HG02678 (cell line): ENCODE measurements at regions not wholly inside any gene's neighbourhood (a gene's known extent, or its start where the extent isn't known, plus 50 kb on each side); places are given as distances from the start of the nearest gene placed in this dataset.
"Not testable (repeated sequence)": the region's sequence is repeated elsewhere in the genome, so short reads cannot be mapped to it uniquely, and the experiment has no call there.

ENCODE experiments used
- ATAC-seq: cut with Tn5 transposase; IDR thresholded peaks from one replicate; pipeline ENCODE4 v1.9.1; 2021; ENCODE audit warnings: mild to moderate bottlenecking, moderate library complexity; ENCODE audit not compliant: unreplicated experiment

GRCh38 chr1:185477638-185478580 is 160.9 kb upstream of the IVNS1ABP start:
- ATAC-seq = no peak

- ATAC-seq = no peak
Measured at GRCh38 chr1:185474440-185475149, 157.6 kb upstream of the IVNS1ABP start.

- no peak for ATAC-seq
Measured at GRCh38 chr1:185473186-185473585, 156.1 kb upstream of the IVNS1ABP start.

GRCh38 chr1:185468626-185469025 is 151.6 kb upstream of the IVNS1ABP start:
- ATAC-seq = no peak

GRCh38 chr1:185467122-185467521 is 150.1 kb upstream of the IVNS1ABP start:
- no peak for ATAC-seq

- no peak for ATAC-seq
Measured at GRCh38 chr1:185464777-185465176, 147.7 kb upstream of the IVNS1ABP start.

GRCh38 chr1:185463433-185463832 is 146.4 kb upstream of the IVNS1ABP start:
- ATAC-seq = no peak

- no peak for ATAC-seq
Measured at GRCh38 chr1:185463011-185463410, 146.0 kb upstream of the IVNS1ABP start.

- not testable (repeated sequence) for ATAC-seq
Measured at GRCh38 chr1:185460723-185461122, 143.7 kb upstream of the IVNS1ABP start.

GRCh38 chr1:185459141-185459540 is 142.1 kb upstream of the IVNS1ABP start:
- ATAC-seq = no peak

GRCh38 chr1:185458670-185459069 is 141.6 kb upstream of the IVNS1ABP start:
- ATAC-seq = no peak

GRCh38 chr1:185453496-185454192 is 136.6 kb upstream of the IVNS1ABP start:
- no peak for ATAC-seq

- no peak for ATAC-seq
Measured at GRCh38 chr1:185450917-185451316, 133.9 kb upstream of the IVNS1ABP start.

GRCh38 chr1:185450060-185450788 is 133.2 kb upstream of the IVNS1ABP start:
- ATAC-seq = no peak

GRCh38 chr1:185449378-185450059 is 132.5 kb upstream of the IVNS1ABP start:
- ATAC-seq = no peak

- ATAC-seq = no peak
Measured at GRCh38 chr1:185448591-185449186, 131.6 kb upstream of the IVNS1ABP start.

GRCh38 chr1:185446131-185446530 is 129.1 kb upstream of the IVNS1ABP start:
- no peak for ATAC-seq

GRCh38 chr1:185445594-185445993 is 128.6 kb upstream of the IVNS1ABP start:
- no peak for ATAC-seq

GRCh38 chr1:185444676-185445075 is 127.6 kb upstream of the IVNS1ABP start:
- ATAC-seq = no peak

- ATAC-seq = no peak
Measured at GRCh38 chr1:185442050-185442449, 125.0 kb upstream of the IVNS1ABP start.
